Panc1 (cell line): ENCODE measurements at regions not wholly inside any gene's neighbourhood (a gene's known extent, or its start where the extent isn't known, plus 50 kb on each side); places are given as distances from the start of the nearest gene placed in this dataset.

ENCODE experiments used
- ATAC-seq: fragments of 200-7000 bp; cut with Tn5 transposase; 2 replicates; pipeline ENCODE4 v1.9.1; 2020; ENCODE audit warnings: mild to moderate bottlenecking, moderate library complexity
- BruUV-seq: library from RNA; stranded (reverse); fragments of 400-500 nt; replicated peaks from 2 replicates; lab custom pipeline; 2021; lab: Mats Ljungman, UMichigan
- CTCF ChIA-PET: fragments of 300-600 bp; sonication (Branson Sonifier 250); formaldehyde crosslinking; loops from one replicate; lab custom pipeline; 2022; ENCODE audit warnings: antibody characterized with exemption; lab: Charles Lee
- POLR2A ChIA-PET: fragments of 300-600 bp; sonication (Branson Sonifier 250); formaldehyde crosslinking; loops from one replicate; lab custom pipeline; 2022; ENCODE audit warnings: antibody characterized with exemption; lab: Charles Lee
- DNase-seq: peaks from one replicate; pipeline ENCODE4 v3.0.0-alpha.2; 2010; ENCODE audit warnings: low read depth, low spot score
- H3K27ac ChIP-seq: 2 replicates; pipeline ENCODE4 v1.5.1; 2011; ENCODE audit warnings: mild to moderate bottlenecking, low read length, inconsistent platforms
- H3K27me3 ChIP-seq: fragments of 200-500 bp; sonication (Bioruptor generic); 2 replicates; pipeline ENCODE4 v1.6.0; 2014; ENCODE audit warnings: low read length, inconsistent platforms; ENCODE audit not compliant: control insufficient read depth, insufficient read depth
- H3K36me3 ChIP-seq: fragments of 200-500 bp; sonication (Bioruptor generic); 2 replicates; pipeline ENCODE4 v1.5.1; 2014; ENCODE audit warnings: inconsistent platforms, mild to moderate bottlenecking, low read length, moderate library complexity; ENCODE audit not compliant: control insufficient read depth, insufficient read depth
- H3K4me1 ChIP-seq: 2 replicates; pipeline ENCODE4 v1.5.1; 2011; ENCODE audit warnings: inconsistent platforms, mild to moderate bottlenecking, low read length, moderate library complexity; ENCODE audit not compliant: control insufficient read depth, insufficient read depth
- H3K4me3 ChIP-seq, 2 experiments: 2 replicates each; pipeline ENCODE4 v1.5.1; 2011 to 2012; ENCODE audit warnings: low read depth in 2 of 2, low read length in 2 of 2, mild to moderate bottlenecking in 2 of 2, inconsistent platforms in 1 of 2, moderate library complexity in 1 of 2
- H3K9me3 ChIP-seq: fragments of 200-500 bp; sonication (Bioruptor generic); 2 replicates; pipeline ENCODE4 v1.5.1; 2014; ENCODE audit warnings: low read depth, mild to moderate bottlenecking, inconsistent platforms, low read length, moderate library complexity; ENCODE audit not compliant: control insufficient read depth, insufficient read depth
- POLR2AphosphoS5 ChIP-seq: IDR thresholded peaks from 2 replicates; pipeline ENCODE4 v1.6.1; 2012; ENCODE audit warnings: mild to moderate bottlenecking, low read depth, low read length, moderate library complexity
- SIN3A ChIP-seq: IDR thresholded peaks from 2 replicates; pipeline ENCODE4 v1.6.1; 2012; ENCODE audit warnings: low read depth, mild to moderate bottlenecking, low read length, moderate library complexity, borderline replicate concordance; ENCODE audit not compliant: insufficient read depth
- TCF7L2 ChIP-seq: IDR thresholded peaks from 2 replicates; pipeline ENCODE4 v1.6.1; 2011; ENCODE audit warnings: mild to moderate bottlenecking, low read depth, low read length, inconsistent platforms
- in situ Hi-C: cut with HindIII; loops from 2 replicates; pipeline ENCODE4 v1.10.0; 2016; ENCODE audit warnings: low sequenced_read_pairs, low pct_unique_long_range_greater_than_20kb
- intact Hi-C: fragments of 100-400 bp; cut with micrococcal nuclease; formaldehyde crosslinking; loops from one replicate; pipeline ENCODE4 v1.10.0; 2022; ENCODE audit not compliant: unreplicated experiment
- TF ChIP-seq, protein P1 (sequence below): fragments of 450-650 bp; IDR thresholded peaks from 2 replicates; pipeline ENCODE4 v1.5.1; 2017; ENCODE audit warnings: mild to moderate bottlenecking
- TF ChIP-seq, protein P2 (sequence below), 2 experiments: IDR thresholded peaks; 2 replicates each; pipeline ENCODE4 v1.6.1; 2011 to 2012; ENCODE audit warnings: low read depth in 2 of 2, control low read depth in 1 of 2, low read length in 1 of 2, mild to moderate bottlenecking in 1 of 2, moderate library complexity in 1 of 2; ENCODE audit not compliant: insufficient read depth in 1 of 2

GRCh38 chr7:41135511-41135910 is 567.4 kb downstream of the INHBA start:
- TF ChIP-seq, protein P1, sequence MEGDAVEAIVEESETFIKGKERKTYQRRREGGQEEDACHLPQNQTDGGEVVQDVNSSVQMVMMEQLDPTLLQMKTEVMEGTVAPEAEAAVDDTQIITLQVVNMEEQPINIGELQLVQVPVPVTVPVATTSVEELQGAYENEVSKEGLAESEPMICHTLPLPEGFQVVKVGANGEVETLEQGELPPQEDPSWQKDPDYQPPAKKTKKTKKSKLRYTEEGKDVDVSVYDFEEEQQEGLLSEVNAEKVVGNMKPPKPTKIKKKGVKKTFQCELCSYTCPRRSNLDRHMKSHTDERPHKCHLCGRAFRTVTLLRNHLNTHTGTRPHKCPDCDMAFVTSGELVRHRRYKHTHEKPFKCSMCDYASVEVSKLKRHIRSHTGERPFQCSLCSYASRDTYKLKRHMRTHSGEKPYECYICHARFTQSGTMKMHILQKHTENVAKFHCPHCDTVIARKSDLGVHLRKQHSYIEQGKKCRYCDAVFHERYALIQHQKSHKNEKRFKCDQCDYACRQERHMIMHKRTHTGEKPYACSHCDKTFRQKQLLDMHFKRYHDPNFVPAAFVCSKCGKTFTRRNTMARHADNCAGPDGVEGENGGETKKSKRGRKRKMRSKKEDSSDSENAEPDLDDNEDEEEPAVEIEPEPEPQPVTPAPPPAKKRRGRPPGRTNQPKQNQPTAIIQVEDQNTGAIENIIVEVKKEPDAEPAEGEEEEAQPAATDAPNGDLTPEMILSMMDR, result no peak
- TF ChIP-seq SIN3A (no peak), POLR2AphosphoS5 (no peak), TCF7L2 (no peak)
- TF ChIP-seq, protein P2, sequence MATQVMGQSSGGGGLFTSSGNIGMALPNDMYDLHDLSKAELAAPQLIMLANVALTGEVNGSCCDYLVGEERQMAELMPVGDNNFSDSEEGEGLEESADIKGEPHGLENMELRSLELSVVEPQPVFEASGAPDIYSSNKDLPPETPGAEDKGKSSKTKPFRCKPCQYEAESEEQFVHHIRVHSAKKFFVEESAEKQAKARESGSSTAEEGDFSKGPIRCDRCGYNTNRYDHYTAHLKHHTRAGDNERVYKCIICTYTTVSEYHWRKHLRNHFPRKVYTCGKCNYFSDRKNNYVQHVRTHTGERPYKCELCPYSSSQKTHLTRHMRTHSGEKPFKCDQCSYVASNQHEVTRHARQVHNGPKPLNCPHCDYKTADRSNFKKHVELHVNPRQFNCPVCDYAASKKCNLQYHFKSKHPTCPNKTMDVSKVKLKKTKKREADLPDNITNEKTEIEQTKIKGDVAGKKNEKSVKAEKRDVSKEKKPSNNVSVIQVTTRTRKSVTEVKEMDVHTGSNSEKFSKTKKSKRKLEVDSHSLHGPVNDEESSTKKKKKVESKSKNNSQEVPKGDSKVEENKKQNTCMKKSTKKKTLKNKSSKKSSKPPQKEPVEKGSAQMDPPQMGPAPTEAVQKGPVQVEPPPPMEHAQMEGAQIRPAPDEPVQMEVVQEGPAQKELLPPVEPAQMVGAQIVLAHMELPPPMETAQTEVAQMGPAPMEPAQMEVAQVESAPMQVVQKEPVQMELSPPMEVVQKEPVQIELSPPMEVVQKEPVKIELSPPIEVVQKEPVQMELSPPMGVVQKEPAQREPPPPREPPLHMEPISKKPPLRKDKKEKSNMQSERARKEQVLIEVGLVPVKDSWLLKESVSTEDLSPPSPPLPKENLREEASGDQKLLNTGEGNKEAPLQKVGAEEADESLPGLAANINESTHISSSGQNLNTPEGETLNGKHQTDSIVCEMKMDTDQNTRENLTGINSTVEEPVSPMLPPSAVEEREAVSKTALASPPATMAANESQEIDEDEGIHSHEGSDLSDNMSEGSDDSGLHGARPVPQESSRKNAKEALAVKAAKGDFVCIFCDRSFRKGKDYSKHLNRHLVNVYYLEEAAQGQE (IDR thresholded peaks at IDR 0.05; ENCODE audit: insufficient read depth in 1 of 2, low read depth in 2 of 2, low read length in 1 of 2), result no peak
- no peak for ATAC-seq
- POLR2A ChIA-PET, result no interaction called here
- in situ Hi-C loops, result no loop called here
- H3K36me3 ChIP-seq, result no peaks in the 10 kb centered on the region
- DNase-seq, result no peak
- intact Hi-C loops, result no loop called here
- CTCF ChIA-PET, result no interaction called here
- H3K27ac ChIP-seq, result no peak overlapping the region
- no TSS peak for BruUV-seq
- no peaks in the 10 kb centered on the region for H3K4me1 ChIP-seq
- H3K4me3 ChIP-seq, result no peak overlapping the region
- no peaks in the 10 kb centered on the region for H3K27me3 ChIP-seq
- H3K9me3 ChIP-seq, result no peaks in the 10 kb centered on the region

GRCh38 chr7:41134300-41135255 is 568.3 kb downstream of the INHBA start:
- Histone ChIP-seq H3K9me3 (no peaks in the 10 kb centered on the region), H3K36me3 (no peaks in the 10 kb centered on the region), H3K4me1 (no peaks in the 10 kb centered on the region), H3K27me3 (no peaks in the 10 kb centered on the region), H3K27ac (no peak overlapping the region), H3K4me3 (no peak overlapping the region)
- no peak for DNase-seq
- in situ Hi-C loops, result no loop called here
- TF ChIP-seq, protein P2 (IDR thresholded peaks at IDR 0.05; ENCODE audit: insufficient read depth in 1 of 2, low read depth in 2 of 2, low read length in 1 of 2), result no peak
- TF ChIP-seq SIN3A (no peak), POLR2AphosphoS5 (no peak), TCF7L2 (no peak)
- TF ChIP-seq, protein P1, result no peak
- CTCF ChIA-PET, result no interaction called here
- ATAC-seq, result peak; percentile 42; the same call in 1 of the 2 replicates
- no TSS peak for BruUV-seq
- intact Hi-C loops, result no loop called here
- POLR2A ChIA-PET, result no interaction called here
